IMR-90 (cell line): ENCODE measurements at regions not wholly inside any gene's neighbourhood (a gene's known extent, or its start where the extent isn't known, plus 50 kb on each side); places are given as distances from the start of the nearest gene placed in this dataset.

ENCODE experiments used
- ATAC-seq: fragments of 200-7000 bp; cut with Tn5 transposase; 2 replicates; pipeline ENCODE4 v1.9.1; 2020; ENCODE audit warnings: low read depth, mild to moderate bottlenecking, moderate library complexity
- BruUV-seq: library from RNA; stranded (reverse); fragments of 400-500 nt; replicated peaks from 2 replicates; lab custom pipeline; 2021; lab: Mats Ljungman, UMichigan
- CTCF ChIA-PET: fragments of 300-600 bp; formaldehyde crosslinking; extraction: SDS; loops from one replicate; lab custom pipeline; 2021; ENCODE audit warnings: antibody characterized with exemption; lab: Yijun Ruan, JAX
- POLR2A ChIA-PET: fragments of 300-600 bp; sonication (Branson Sonifier 250); formaldehyde crosslinking; loops from one replicate; lab custom pipeline; 2022; ENCODE audit warnings: antibody characterized with exemption; ENCODE audit not compliant: unreplicated experiment; lab: Charles Lee
- DNase-seq: peaks from one replicate; pipeline ENCODE4 v3.0.0; 2013
- H2AFZ ChIP-seq: replicated peaks from 2 replicates; pipeline ENCODE3; 2013; ENCODE audit warnings: low read length, mild to moderate bottlenecking; ENCODE audit not compliant: poor library complexity
- H2AK5ac ChIP-seq: 2 replicates; pipeline ENCODE4 v1.6.1; 2013; ENCODE audit warnings: low read depth, low read length, inconsistent platforms
- H2AK9ac ChIP-seq: replicated peaks from 2 replicates; pipeline ENCODE3; 2013; ENCODE audit warnings: mild to moderate bottlenecking, low read depth, low read length, moderate library complexity; ENCODE audit not compliant: poor library complexity
- H2BK120ac ChIP-seq: 2 replicates; pipeline ENCODE4 v1.6.1; 2013; ENCODE audit warnings: low read depth, low read length, inconsistent platforms
- H2BK15ac ChIP-seq: 3 replicates; pipeline ENCODE4 v1.6.1; 2013; ENCODE audit warnings: low read depth, low read length, inconsistent platforms
- H2BK20ac ChIP-seq: 2 replicates; pipeline ENCODE4 v1.6.1; 2013; ENCODE audit warnings: low read depth, mild to moderate bottlenecking, inconsistent platforms, low read length, moderate library complexity
- H2BK5ac ChIP-seq: 2 replicates; pipeline ENCODE4 v1.6.1; 2013; ENCODE audit warnings: mild to moderate bottlenecking, low read depth, low read length, inconsistent platforms; ENCODE audit not compliant: poor library complexity, severe bottlenecking
- H3K14ac ChIP-seq: replicated peaks from 2 replicates; pipeline ENCODE4 v1.6.1; 2013; ENCODE audit warnings: low read depth, low read length, inconsistent platforms
- H3K18ac ChIP-seq: 2 replicates; pipeline ENCODE4 v1.6.1; 2013; ENCODE audit warnings: low read depth, low read length, control low read depth
- H3K23ac ChIP-seq: 2 replicates; pipeline ENCODE4 v1.6.1; 2013; ENCODE audit warnings: low read depth, low read length, inconsistent platforms
- H3K27ac ChIP-seq: 2 replicates; pipeline ENCODE4 v1.5.1; 2013; ENCODE audit warnings: mild to moderate bottlenecking, control low read depth, low read length; ENCODE audit not compliant: insufficient read depth
- H3K27me3 ChIP-seq: 2 replicates; pipeline ENCODE4 v1.6.1; 2013; ENCODE audit warnings: low read length; ENCODE audit not compliant: control insufficient read depth, insufficient read depth
- H3K36me3 ChIP-seq: 2 replicates; pipeline ENCODE4 v1.6.1; 2013; ENCODE audit warnings: low read length, mixed read lengths; ENCODE audit not compliant: control insufficient read depth, insufficient read depth
- H3K4ac ChIP-seq: 2 replicates; pipeline ENCODE4 v1.6.1; 2013; ENCODE audit warnings: low read depth, low read length, inconsistent platforms
- H3K4me1 ChIP-seq: 2 replicates; pipeline ENCODE4 v1.6.1; 2013; ENCODE audit warnings: low read length, mixed read lengths; ENCODE audit not compliant: control insufficient read depth, insufficient read depth
- H3K4me2 ChIP-seq: 2 replicates; pipeline ENCODE4 v1.6.1; 2013; ENCODE audit warnings: low read depth, mild to moderate bottlenecking, control low read depth, low read length, moderate library complexity
- H3K4me3 ChIP-seq: 2 replicates; pipeline ENCODE4 v1.5.1; 2013; ENCODE audit warnings: low read depth, mild to moderate bottlenecking, control low read depth, low read length, moderate library complexity; ENCODE audit not compliant: insufficient read depth
- H3K56ac ChIP-seq: 2 replicates; pipeline ENCODE4 v1.6.1; 2013; ENCODE audit warnings: low read length, inconsistent platforms; ENCODE audit not compliant: insufficient read depth; ENCODE audit errors: extremely low read depth
- H3K79me1 ChIP-seq, 2 experiments: 2 replicates each; pipeline ENCODE4 v1.6.1; 2013; ENCODE audit warnings: low read length in 2 of 2, inconsistent platforms in 1 of 2, low read depth in 1 of 2
- H3K9ac ChIP-seq: 2 replicates; pipeline ENCODE4 v1.6.1; 2013; ENCODE audit warnings: low read depth, low read length, control low read depth
- H3K9me1 ChIP-seq: 2 replicates; pipeline ENCODE4 v1.6.1; 2013; ENCODE audit warnings: low read length, inconsistent platforms; ENCODE audit not compliant: insufficient read depth
- H3K9me3 ChIP-seq: 2 replicates; pipeline ENCODE4 v1.6.1; 2013; ENCODE audit warnings: low read length; ENCODE audit not compliant: control insufficient read depth, insufficient read depth
- H4K20me1 ChIP-seq: 2 replicates; pipeline ENCODE4 v1.6.1; 2013; ENCODE audit warnings: low read length, inconsistent platforms; ENCODE audit not compliant: insufficient read depth
- H4K5ac ChIP-seq: 2 replicates; pipeline ENCODE4 v1.6.1; 2013; ENCODE audit warnings: mild to moderate bottlenecking, low read depth, low read length, control low read depth
- H4K8ac ChIP-seq, 2 experiments: 2 replicates each; pipeline ENCODE4 v1.6.1; 2013; ENCODE audit warnings: low read depth in 2 of 2, low read length in 2 of 2, control low read depth in 1 of 2, inconsistent platforms in 1 of 2
- H4K91ac ChIP-seq: 2 replicates; pipeline ENCODE4 v1.6.1; 2013; ENCODE audit warnings: low read depth, low read length, inconsistent platforms; ENCODE audit not compliant: insufficient read depth
- BHLHE40 ChIP-seq: fragments of 150-350 bp; IDR thresholded peaks from 2 replicates; pipeline ENCODE4 v1.6.1; 2016; ENCODE audit warnings: mild to moderate bottlenecking, low read depth, low read length
- CEBPB ChIP-seq: IDR thresholded peaks from 2 replicates; pipeline ENCODE4 v1.6.1; 2012; ENCODE audit warnings: low read depth, low read length, improper control_type of control experiment
- CHD1 ChIP-seq: IDR thresholded peaks from 2 replicates; pipeline ENCODE4 v1.6.1; 2012; ENCODE audit warnings: low read depth, low read length, improper control_type of control experiment
- FOS ChIP-seq: fragments of 150-350 bp; IDR thresholded peaks from 2 replicates; pipeline ENCODE4 v1.6.1; 2016; ENCODE audit warnings: low read depth, low read length
- MAFK ChIP-seq: IDR thresholded peaks from 2 replicates; pipeline ENCODE4 v1.6.1; 2012; ENCODE audit warnings: low read depth, low read length, improper control_type of control experiment
- MAZ ChIP-seq: IDR thresholded peaks from 2 replicates; pipeline ENCODE4 v1.6.1; 2012; ENCODE audit warnings: low read depth, mild to moderate bottlenecking, low read length, improper control_type of control experiment, moderate library complexity, borderline replicate concordance
- MXI1 ChIP-seq: IDR thresholded peaks from 2 replicates; pipeline ENCODE4 v1.6.1; 2012; ENCODE audit warnings: low read depth, mild to moderate bottlenecking, low read length, moderate library complexity, borderline replicate concordance
- NFE2L2 ChIP-seq: fragments of 150-350 bp; IDR thresholded peaks from 2 replicates; pipeline ENCODE4 v1.6.1; 2016; ENCODE audit warnings: low read depth, mild to moderate bottlenecking, low read length
- POLR2A ChIP-seq: IDR thresholded peaks from 2 replicates; pipeline ENCODE4 v1.6.1; 2012; ENCODE audit warnings: mild to moderate bottlenecking, low read depth, low read length
- RAD21 ChIP-seq: IDR thresholded peaks from 2 replicates; pipeline ENCODE4 v1.6.1; 2012; ENCODE audit warnings: low read length, improper control_type of control experiment
- RCOR1 ChIP-seq: IDR thresholded peaks from 2 replicates; pipeline ENCODE4 v1.6.1; 2012; ENCODE audit warnings: mild to moderate bottlenecking, low read length, improper control_type of control experiment; ENCODE audit not compliant: insufficient replicate concordance
- RFX5 ChIP-seq: IDR thresholded peaks from 2 replicates; pipeline ENCODE4 v1.8.0; 2012; ENCODE audit warnings: low read depth, mild to moderate bottlenecking, low read length, moderate library complexity
- SMC3 ChIP-seq: fragments of 150-350 bp; IDR thresholded peaks from 2 replicates; pipeline ENCODE4 v1.6.1; 2016; ENCODE audit warnings: low read depth, mild to moderate bottlenecking, antibody characterized with exemption, low read length, moderate library complexity
- WGBS, 2 experiments: methylation state at CpG; one replicate each; pipeline versions ENCODE4 v1.1.5 to v1.1.7; 2013; ENCODE audit warnings: missing lambda C conversion rate in 2 of 2; ENCODE audit not compliant: insufficient read length in 1 of 2; ENCODE audit errors: extremely low coverage in 2 of 2; 5-methylcytosine and 5-hydroxymethylcytosine counted together
- dilution Hi-C: fragments of 300-500 bp; cut with HindIII; formaldehyde crosslinking; loops from one replicate; pipeline ENCODE4 v1.14.3; 2018; ENCODE audit warnings: low sequenced_read_pairs; ENCODE audit not compliant: unreplicated experiment
- in situ Hi-C: fragments of 300-500 bp; cut with MboI; formaldehyde crosslinking; loops from 3 replicates; pipeline ENCODE4 v1.14.3; 2019; ENCODE audit warnings: low sequenced_read_pairs, inconsistent platforms, mixed read lengths
- intact Hi-C: fragments of 100-400 bp; cut with micrococcal nuclease; formaldehyde crosslinking; loops from 2 replicates; pipeline ENCODE4 v1.10.0; 2022
- TF ChIP-seq, protein P1 (sequence below): conservative IDR thresholded peaks from 2 replicates; pipeline ENCODE4 v1.5.1; 2012; ENCODE audit warnings: mild to moderate bottlenecking, low read depth, low read length, improper control_type of control experiment
- TF ChIP-seq, protein P2 (sequence below): fragments of 150-350 bp; IDR thresholded peaks from 2 replicates; pipeline ENCODE4 v1.6.1; 2017; ENCODE audit warnings: mild to moderate bottlenecking, antibody characterized with exemption, low read length, low read depth
- TF ChIP-seq, protein P3 (sequence below): fragments of 150-350 bp; IDR thresholded peaks from 2 replicates; pipeline ENCODE4 v1.6.1; 2016; ENCODE audit warnings: low read depth, mild to moderate bottlenecking, low read length, moderate library complexity, borderline replicate concordance

DNA sequence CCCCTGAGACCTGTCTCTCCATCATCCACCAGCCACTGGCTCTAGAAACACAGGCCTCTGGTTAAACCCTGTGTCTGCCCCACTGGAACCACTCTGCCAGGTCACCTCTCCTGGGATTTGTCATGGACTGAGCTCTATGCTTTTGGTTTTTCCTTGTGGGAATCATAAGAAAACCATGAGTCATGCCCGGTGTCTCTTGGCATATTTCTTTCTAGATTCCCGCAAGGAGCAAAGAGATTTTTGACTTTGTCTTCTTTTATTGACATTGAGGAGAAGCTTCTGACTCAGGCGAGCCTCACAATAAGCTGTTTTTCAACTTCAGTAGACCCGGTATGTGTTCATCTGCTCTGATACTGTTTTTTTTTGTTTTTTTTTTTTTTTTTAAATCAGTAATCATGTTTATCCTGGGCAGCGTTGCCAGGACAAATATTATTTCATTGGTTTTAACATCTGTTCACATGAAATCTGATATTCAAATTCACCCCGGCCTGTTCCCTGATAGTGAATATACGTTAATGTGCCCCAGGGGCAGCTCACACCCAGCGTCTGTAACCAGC lies 207.1 kb downstream of the ACKR3 start:
- Histone ChIP-seq H3K9me3 (no peaks in the 10 kb centered on the region), H4K20me1 (no peaks in the 10 kb centered on the region), H3K23ac (no peak overlapping the region), H2BK5ac (no peak overlapping the region), H4K91ac (no peak overlapping the region), H2AK5ac (no peak overlapping the region), H2AFZ (no peak overlapping the region), H4K8ac (no peak overlapping the region), H2BK120ac (no peak overlapping the region), H3K9ac (no peak overlapping the region), H4K5ac (no peak overlapping the region), H3K56ac (no peak overlapping the region), H3K9me1 (no peaks in the 10 kb centered on the region), H3K79me1 (no peaks in the 10 kb centered on the region), H3K36me3 (no peaks in the 10 kb centered on the region), H3K4me1 (no peaks in the 10 kb centered on the region), H3K4me3 (no peak overlapping the region), H3K14ac (no peak overlapping the region), H2BK20ac (no peak overlapping the region), H3K27me3 (peaks cover 8% of the 10 kb centered on the region; the same call in 1 of the 2 replicates), H3K27ac (no peak overlapping the region), H2AK9ac (no peak overlapping the region), H3K18ac (no peak overlapping the region), H3K4me2 (no peak overlapping the region), H2BK15ac (no peak overlapping the region), H3K4ac (no peak overlapping the region)
- ATAC-seq = no peak
- in situ Hi-C loops (no loop called here), intact Hi-C loops (no loop called here), dilution Hi-C loops (no loop called here)
- ChIA-PET CTCF (no interaction called here), POLR2A (no interaction called here)
- TF ChIP-seq CHD1 (no peak), BHLHE40 (no peak), FOS (no peak), RFX5 (no peak), CEBPB (no peak), MXI1 (no peak), RAD21 (no peak), MAFK (no peak), SMC3 (no peak), RCOR1 (no peak), NFE2L2 (no peak), POLR2A (no peak), MAZ (no peak)
- TF ChIP-seq, protein P1, sequence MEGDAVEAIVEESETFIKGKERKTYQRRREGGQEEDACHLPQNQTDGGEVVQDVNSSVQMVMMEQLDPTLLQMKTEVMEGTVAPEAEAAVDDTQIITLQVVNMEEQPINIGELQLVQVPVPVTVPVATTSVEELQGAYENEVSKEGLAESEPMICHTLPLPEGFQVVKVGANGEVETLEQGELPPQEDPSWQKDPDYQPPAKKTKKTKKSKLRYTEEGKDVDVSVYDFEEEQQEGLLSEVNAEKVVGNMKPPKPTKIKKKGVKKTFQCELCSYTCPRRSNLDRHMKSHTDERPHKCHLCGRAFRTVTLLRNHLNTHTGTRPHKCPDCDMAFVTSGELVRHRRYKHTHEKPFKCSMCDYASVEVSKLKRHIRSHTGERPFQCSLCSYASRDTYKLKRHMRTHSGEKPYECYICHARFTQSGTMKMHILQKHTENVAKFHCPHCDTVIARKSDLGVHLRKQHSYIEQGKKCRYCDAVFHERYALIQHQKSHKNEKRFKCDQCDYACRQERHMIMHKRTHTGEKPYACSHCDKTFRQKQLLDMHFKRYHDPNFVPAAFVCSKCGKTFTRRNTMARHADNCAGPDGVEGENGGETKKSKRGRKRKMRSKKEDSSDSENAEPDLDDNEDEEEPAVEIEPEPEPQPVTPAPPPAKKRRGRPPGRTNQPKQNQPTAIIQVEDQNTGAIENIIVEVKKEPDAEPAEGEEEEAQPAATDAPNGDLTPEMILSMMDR = no peak
- TF ChIP-seq, protein P2, sequence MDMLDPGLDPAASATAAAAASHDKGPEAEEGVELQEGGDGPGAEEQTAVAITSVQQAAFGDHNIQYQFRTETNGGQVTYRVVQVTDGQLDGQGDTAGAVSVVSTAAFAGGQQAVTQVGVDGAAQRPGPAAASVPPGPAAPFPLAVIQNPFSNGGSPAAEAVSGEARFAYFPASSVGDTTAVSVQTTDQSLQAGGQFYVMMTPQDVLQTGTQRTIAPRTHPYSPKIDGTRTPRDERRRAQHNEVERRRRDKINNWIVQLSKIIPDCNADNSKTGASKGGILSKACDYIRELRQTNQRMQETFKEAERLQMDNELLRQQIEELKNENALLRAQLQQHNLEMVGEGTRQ = no peak
- TF ChIP-seq, protein P3, sequence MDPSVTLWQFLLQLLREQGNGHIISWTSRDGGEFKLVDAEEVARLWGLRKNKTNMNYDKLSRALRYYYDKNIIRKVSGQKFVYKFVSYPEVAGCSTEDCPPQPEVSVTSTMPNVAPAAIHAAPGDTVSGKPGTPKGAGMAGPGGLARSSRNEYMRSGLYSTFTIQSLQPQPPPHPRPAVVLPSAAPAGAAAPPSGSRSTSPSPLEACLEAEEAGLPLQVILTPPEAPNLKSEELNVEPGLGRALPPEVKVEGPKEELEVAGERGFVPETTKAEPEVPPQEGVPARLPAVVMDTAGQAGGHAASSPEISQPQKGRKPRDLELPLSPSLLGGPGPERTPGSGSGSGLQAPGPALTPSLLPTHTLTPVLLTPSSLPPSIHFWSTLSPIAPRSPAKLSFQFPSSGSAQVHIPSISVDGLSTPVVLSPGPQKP = no peak
- DNase-seq = peak; percentile 35
- no TSS peak for BruUV-seq
- WGBS, 2 experiments = 71% methylated on average over 1 of the region's 8 CpGs; no CpG with 5 or more reads in 1 of the 2 experiments
